ENCODE measurements at regions not wholly inside any gene's neighbourhood (a gene's known extent, or its start where the extent isn't known, plus 50 kb on each side); places are given as distances from the start of the nearest gene placed in this dataset.

- peaks cover 4% of the 10 kb centered on the region for H3K36me3 ChIP-seq (ENCODE audit: insufficient read depth, low read length)
- no peak overlapping the region for H2AFZ ChIP-seq (ENCODE audit: low read depth, low read length)
- H3K9me3 ChIP-seq (ENCODE audit: low read length): peaks cover 2% of the 10 kb centered on the region
- H3K4me1 ChIP-seq (ENCODE audit: insufficient read depth, low read length): no peaks in the 10 kb centered on the region
- H3K27me3 ChIP-seq (ENCODE audit: insufficient read depth, low read length): no peaks in the 10 kb centered on the region
- no peak overlapping the region for H3K4me3 ChIP-seq (ENCODE audit: low read length)
Measured at GRCh38 chr16:72677662-72678447, 370.1 kb downstream of the ZFHX3 start.

GRCh38 chr16:72673118-72673517 lies 374.8 kb downstream of the ZFHX3 start:
- H2AFZ ChIP-seq (ENCODE audit: low read depth, low read length): no peak overlapping the region
- peaks cover 9% of the 10 kb centered on the region for H3K9me3 ChIP-seq (ENCODE audit: low read length)
- H3K36me3 ChIP-seq (ENCODE audit: insufficient read depth, low read length): peaks cover 3% of the 10 kb centered on the region
- no peaks in the 10 kb centered on the region for H3K27me3 ChIP-seq (ENCODE audit: insufficient read depth, low read length)
- H3K4me3 ChIP-seq (ENCODE audit: low read length): no peak overlapping the region
- H3K4me1 ChIP-seq (ENCODE audit: insufficient read depth, low read length): no peaks in the 10 kb centered on the region

DNA sequence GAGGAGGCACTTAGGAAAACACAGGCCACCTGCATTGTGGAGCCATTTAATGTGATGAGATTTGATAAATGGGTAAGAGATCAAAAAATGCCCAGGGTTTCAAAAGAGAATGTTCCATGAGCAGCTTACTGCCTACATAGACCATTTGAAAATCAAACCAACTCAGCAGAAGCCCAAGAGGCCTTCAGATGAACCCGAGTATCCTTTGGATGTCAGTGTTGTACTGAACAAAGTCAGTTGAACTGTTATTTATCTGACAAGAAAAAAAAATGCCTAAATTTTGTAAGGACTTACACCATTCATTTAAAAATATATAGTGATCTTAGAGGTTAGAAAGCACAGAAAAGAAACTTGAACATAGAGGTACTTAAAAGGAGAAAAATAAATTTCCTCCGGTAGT lies 381.7 kb downstream of the ZFHX3 start:
- Histone ChIP-seq H3K36me3 (ENCODE audit: insufficient read depth, low read length) (peaks cover 3% of the 10 kb centered on the region), H3K9me3 (ENCODE audit: low read length) (peaks cover 3% of the 10 kb centered on the region), H3K4me1 (ENCODE audit: insufficient read depth, low read length) (peaks cover 12% of the 10 kb centered on the region), H3K27me3 (ENCODE audit: insufficient read depth, low read length) (no peaks in the 10 kb centered on the region), H3K4me3 (ENCODE audit: low read length) (peak overlapping the region; percentile 5), H2AFZ (ENCODE audit: low read depth, low read length) (no peak overlapping the region)

DNA sequence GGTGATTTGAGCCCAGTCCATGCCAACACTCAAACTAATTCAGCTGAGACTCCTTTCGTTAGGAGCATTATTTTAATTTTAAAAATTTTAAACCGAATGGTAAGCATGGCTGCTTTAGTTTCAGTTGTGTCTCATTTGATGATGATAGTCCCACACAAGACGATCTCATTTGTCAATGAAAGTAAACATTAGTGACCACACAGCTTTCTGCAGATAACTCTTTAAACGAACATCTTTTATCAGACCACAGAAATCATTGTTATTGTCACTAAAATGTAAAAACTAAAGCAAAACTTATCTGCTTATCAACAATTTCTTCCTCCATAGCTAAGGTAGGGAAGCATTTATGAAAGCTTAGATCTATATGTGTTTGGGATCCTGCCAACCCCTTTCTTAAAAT lies 382.2 kb downstream of the ZFHX3 start:
- H3K4me3 ChIP-seq (ENCODE audit: low read length): peak overlapping the region; percentile 98
- H2AFZ ChIP-seq (ENCODE audit: low read depth, low read length): peak overlapping the region; percentile 98
- peaks cover 3% of the 10 kb centered on the region for H3K36me3 ChIP-seq (ENCODE audit: insufficient read depth, low read length)
- no peaks in the 10 kb centered on the region for H3K27me3 ChIP-seq (ENCODE audit: insufficient read depth, low read length)
- no peaks in the 10 kb centered on the region for H3K9me3 ChIP-seq (ENCODE audit: low read length)
- peaks cover 12% of the 10 kb centered on the region for H3K4me1 ChIP-seq (ENCODE audit: insufficient read depth, low read length)

DNA sequence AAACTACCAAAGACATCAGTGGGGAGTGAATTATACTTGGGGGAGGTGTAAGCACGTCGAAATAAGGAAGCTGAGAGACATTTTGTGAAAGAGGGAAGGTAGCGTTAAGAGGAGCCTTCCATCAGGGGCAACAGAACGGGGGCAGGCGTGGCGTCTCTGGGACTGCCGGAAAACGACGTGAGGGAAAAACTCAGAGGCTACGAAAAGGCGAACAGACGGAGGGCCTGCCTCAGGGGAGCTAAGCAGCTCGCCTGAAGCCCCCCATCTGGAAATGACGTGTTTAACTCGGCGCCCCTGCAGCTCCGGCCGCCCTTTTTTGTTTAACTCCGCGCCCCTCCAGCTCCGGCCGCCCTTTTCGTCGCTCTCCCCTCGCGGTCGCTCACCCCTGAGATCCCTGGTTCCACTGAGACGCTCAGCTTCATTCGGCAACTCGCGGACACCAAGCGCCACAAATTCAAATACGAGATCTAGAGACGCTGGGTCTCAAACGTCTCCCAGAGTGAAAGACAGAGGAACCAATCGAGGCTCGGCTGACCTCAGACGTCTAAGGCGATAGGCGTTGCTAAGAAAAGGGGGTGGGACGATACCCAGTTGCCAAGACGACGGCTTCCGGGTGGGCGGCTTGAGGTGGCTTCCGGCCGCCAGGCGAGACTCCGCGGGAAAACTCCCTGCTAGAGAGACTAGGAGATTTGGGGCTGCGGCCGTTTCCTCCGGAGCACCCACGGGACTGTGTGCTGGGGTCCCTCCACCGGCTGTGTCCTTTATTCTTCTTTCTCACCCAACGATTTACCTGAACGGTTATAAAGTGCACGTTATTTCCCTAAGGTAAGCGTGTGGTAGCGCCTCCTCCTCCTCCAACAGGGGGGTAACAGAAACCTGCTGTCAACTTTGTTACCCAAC lies 383.2 kb downstream of the ZFHX3 start:
- Histone ChIP-seq H3K36me3 (ENCODE audit: insufficient read depth, low read length) (peaks cover 3% of the 10 kb centered on the region), H3K27me3 (ENCODE audit: insufficient read depth, low read length) (no peaks in the 10 kb centered on the region), H3K9me3 (ENCODE audit: low read length) (no peaks in the 10 kb centered on the region)

GRCh38 chr16:72664056-72664508 lies 383.8 kb downstream of the ZFHX3 start:
- Histone ChIP-seq H3K4me3 (ENCODE audit: low read length) (peak overlapping the region; percentile 98), H3K27me3 (ENCODE audit: insufficient read depth, low read length) (no peaks in the 10 kb centered on the region), H3K9me3 (ENCODE audit: low read length) (no peaks in the 10 kb centered on the region), H3K4me1 (ENCODE audit: insufficient read depth, low read length) (peaks cover 12% of the 10 kb centered on the region), H3K36me3 (ENCODE audit: insufficient read depth, low read length) (peaks cover under 1% of the 10 kb centered on the region), H2AFZ (ENCODE audit: low read depth, low read length) (peak overlapping the region; percentile 98)

More for the DNA sequence above, 383.2 kb downstream of the ZFHX3 start:
- H3K4me1 ChIP-seq (ENCODE audit: insufficient read depth, low read length): peaks cover 12% of the 10 kb centered on the region
- H3K4me3 ChIP-seq (ENCODE audit: low read length): peak overlapping the region; percentile 98
- H2AFZ ChIP-seq (ENCODE audit: low read depth, low read length): peak overlapping the region; percentile 98

GRCh38 chr16:72658888-72659717 lies 388.8 kb downstream of the ZFHX3 start:
- H3K9me3 ChIP-seq (ENCODE audit: low read length): no peaks in the 10 kb centered on the region
- no peaks in the 10 kb centered on the region for H3K27me3 ChIP-seq (ENCODE audit: insufficient read depth, low read length)
- H3K4me3 ChIP-seq (ENCODE audit: low read length): no peak overlapping the region
- H2AFZ ChIP-seq (ENCODE audit: low read depth, low read length): no peak overlapping the region
- H3K36me3 ChIP-seq (ENCODE audit: insufficient read depth, low read length): no peaks in the 10 kb centered on the region
- peaks cover 3% of the 10 kb centered on the region for H3K4me1 ChIP-seq (ENCODE audit: insufficient read depth, low read length)

- H3K4me1 ChIP-seq (ENCODE audit: insufficient read depth, low read length): no peaks in the 10 kb centered on the region
Measured at GRCh38 chr16:72657791-72658190, 390.1 kb downstream of the ZFHX3 start.

DNA sequence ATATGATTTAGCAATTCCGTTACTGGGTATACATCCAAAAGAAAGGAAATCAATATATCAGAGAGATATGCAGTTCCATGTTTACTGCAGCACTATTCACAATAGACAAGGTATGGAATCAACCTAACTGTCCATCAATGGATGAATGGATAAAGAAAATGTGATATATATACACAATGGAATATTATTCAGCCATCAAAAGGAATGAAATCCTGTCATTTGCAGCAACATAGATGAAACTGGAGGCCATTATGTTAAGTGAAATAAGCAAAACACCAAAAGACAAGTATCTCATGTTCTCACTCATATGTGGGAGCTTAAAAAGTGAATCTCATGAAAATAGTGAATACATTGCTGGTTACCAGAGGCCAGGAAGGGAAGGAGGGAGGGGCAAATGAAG lies 390.8 kb downstream of the ZFHX3 start:
- no peaks in the 10 kb centered on the region for H3K27me3 ChIP-seq (ENCODE audit: insufficient read depth, low read length)
- H3K4me1 ChIP-seq (ENCODE audit: insufficient read depth, low read length): no peaks in the 10 kb centered on the region
- no peak overlapping the region for H3K4me3 ChIP-seq (ENCODE audit: low read length)
- no peaks in the 10 kb centered on the region for H3K36me3 ChIP-seq (ENCODE audit: insufficient read depth, low read length)
- no peaks in the 10 kb centered on the region for H3K9me3 ChIP-seq (ENCODE audit: low read length)
- H2AFZ ChIP-seq (ENCODE audit: low read depth, low read length): no peak overlapping the region

More at GRCh38 chr16:72657791-72658190, 390.1 kb downstream of the ZFHX3 start:
- no peak overlapping the region for H2AFZ ChIP-seq (ENCODE audit: low read depth, low read length)
- no peaks in the 10 kb centered on the region for H3K36me3 ChIP-seq (ENCODE audit: insufficient read depth, low read length)
- no peaks in the 10 kb centered on the region for H3K9me3 ChIP-seq (ENCODE audit: low read length)
- H3K4me3 ChIP-seq (ENCODE audit: low read length): no peak overlapping the region
- H3K27me3 ChIP-seq (ENCODE audit: insufficient read depth, low read length): no peaks in the 10 kb centered on the region

DNA sequence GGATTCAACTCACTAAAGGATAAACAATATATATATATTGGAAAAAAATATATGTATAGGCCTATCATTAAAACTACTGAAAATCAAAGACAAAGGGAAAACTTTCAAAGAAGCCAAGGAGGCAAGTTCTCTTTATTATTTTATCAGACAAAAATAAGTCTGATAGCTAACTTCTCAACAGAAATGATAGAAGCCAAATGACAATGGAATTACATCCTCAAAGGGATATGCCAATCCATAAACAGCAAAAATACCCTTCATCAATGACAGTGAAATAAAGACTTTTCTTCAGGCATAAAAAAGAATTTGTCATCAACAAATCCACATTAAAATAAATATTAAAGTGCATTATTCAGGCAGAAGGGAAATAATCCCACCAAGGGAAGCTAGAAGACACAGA lies 393.4 kb downstream of the ZFHX3 start:
- Histone ChIP-seq H2AFZ (ENCODE audit: low read depth, low read length) (no peak overlapping the region), H3K4me3 (ENCODE audit: low read length) (no peak overlapping the region), H3K4me1 (ENCODE audit: insufficient read depth, low read length) (no peaks in the 10 kb centered on the region), H3K9me3 (ENCODE audit: low read length) (no peaks in the 10 kb centered on the region), H3K36me3 (ENCODE audit: insufficient read depth, low read length) (no peaks in the 10 kb centered on the region), H3K27me3 (ENCODE audit: insufficient read depth, low read length) (no peaks in the 10 kb centered on the region)

DNA sequence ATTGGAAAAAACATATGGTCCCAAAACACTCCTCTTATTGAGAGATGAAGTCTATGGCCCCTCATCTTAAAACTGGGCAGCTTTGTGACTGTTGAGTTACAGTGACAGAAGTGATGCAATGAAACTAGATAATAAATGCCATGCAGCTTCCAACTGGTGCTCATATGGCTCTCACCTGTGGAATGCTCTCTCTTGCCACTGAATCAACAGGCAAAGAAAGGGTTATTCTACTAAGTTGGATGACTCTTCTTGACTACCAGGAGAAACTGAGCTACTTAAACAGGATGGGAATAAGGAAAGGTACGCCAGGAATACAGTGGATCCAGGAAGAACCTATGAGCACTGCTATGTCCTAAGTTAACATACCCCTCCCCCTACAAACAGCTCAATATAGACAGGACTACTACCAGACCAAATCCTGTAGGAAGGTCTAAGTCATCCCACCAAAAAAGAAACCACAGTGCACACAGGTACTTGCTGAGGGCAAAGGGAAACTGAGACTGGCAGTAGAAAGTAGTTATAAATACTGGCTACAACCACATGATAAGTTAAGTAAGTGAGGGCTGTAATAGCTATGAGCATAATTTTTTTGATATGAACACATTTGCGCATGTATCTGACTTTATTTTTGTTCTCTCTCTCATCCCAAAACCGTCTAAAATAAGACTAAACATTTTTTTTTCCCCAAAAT lies 398.5 kb downstream of the ZFHX3 start:
- no peaks in the 10 kb centered on the region for H3K36me3 ChIP-seq (ENCODE audit: insufficient read depth, low read length)

DNA sequence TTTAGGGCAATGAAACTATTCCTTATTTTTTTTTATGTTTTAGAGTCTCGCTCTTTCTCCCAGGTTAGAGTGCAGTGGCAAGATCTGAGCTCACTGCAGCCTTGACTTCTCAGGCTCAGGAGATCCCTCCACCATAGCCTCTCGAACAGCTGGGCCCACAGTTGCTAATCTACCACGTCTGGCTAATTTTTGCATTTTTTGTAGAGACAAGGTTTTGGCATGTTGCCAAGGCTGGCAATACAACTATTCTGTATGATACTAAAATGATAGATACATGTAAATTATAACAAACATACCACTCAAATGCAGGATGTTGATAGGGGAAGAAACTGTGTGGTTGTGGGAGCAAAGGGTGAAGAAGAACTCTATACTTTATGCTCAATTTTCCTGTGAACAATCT lies 401.3 kb downstream of the ZFHX3 start:
- no peaks in the 10 kb centered on the region for H3K27me3 ChIP-seq (ENCODE audit: insufficient read depth, low read length)
- no peaks in the 10 kb centered on the region for H3K4me1 ChIP-seq (ENCODE audit: insufficient read depth, low read length)
- H3K4me3 ChIP-seq (ENCODE audit: low read length): no peak overlapping the region
- H3K9me3 ChIP-seq (ENCODE audit: low read length): no peaks in the 10 kb centered on the region
- H2AFZ ChIP-seq (ENCODE audit: low read depth, low read length): no peak overlapping the region
- no peaks in the 10 kb centered on the region for H3K36me3 ChIP-seq (ENCODE audit: insufficient read depth, low read length)

More for the DNA sequence above, 398.5 kb downstream of the ZFHX3 start:
- Histone ChIP-seq H2AFZ (ENCODE audit: low read depth, low read length) (no peak overlapping the region), H3K9me3 (ENCODE audit: low read length) (no peaks in the 10 kb centered on the region), H3K4me1 (ENCODE audit: insufficient read depth, low read length) (no peaks in the 10 kb centered on the region), H3K4me3 (ENCODE audit: low read length) (no peak overlapping the region), H3K27me3 (ENCODE audit: insufficient read depth, low read length) (no peaks in the 10 kb centered on the region)
